ENCODE measurements at regions not wholly inside any gene's neighbourhood (a gene's known extent, or its start where the extent isn't known, plus 50 kb on each side); places are given as distances from the start of the nearest gene placed in this dataset.

- Mint-ChIP-seq H3K27me3 (ENCODE audit: low read depth) (no peaks in the 10 kb centered on the region), H3K4me3 (no peak overlapping the region), H3K27ac (no peak overlapping the region), H3K36me3 (ENCODE audit: insufficient read depth in 1 of 3, low read depth in 3 of 3) (peaks cover 0 to 25% (median 9%) of the 10 kb centered on the region in 3 experiments; a peak in 5 of 7 replicates), H3K9me3 (peaks cover 4 to 8% of the 10 kb centered on the region in 2 experiments; a peak in 4 of 5 replicates), H3K4me1 (peaks cover 29 to 40% of the 10 kb centered on the region in 2 experiments)
- no peaks in the 10 kb centered on the region for H4K20me1 ChIP-seq (ENCODE audit: control insufficient read depth, insufficient read depth, insufficient read length)
- H3K9me3 ChIP-seq (ENCODE audit: control insufficient read depth, low read depth, low read length): no peaks in the 10 kb centered on the region
- no peak overlapping the region for H3K18ac ChIP-seq (ENCODE audit: insufficient read length, low read depth, low read length)
- H3K4ac ChIP-seq (ENCODE audit: low read depth, low read length): no peak overlapping the region
- peaks cover 2% of the 10 kb centered on the region; the same call in 1 of the 2 replicates for H3K79me2 ChIP-seq (ENCODE audit: insufficient read depth, low read length)
- no CpG with 5 or more reads among the region's 10 CpGs for WGBS (ENCODE audit: extremely low coverage, insufficient read length, low lambda C conversion rate)
- no peak overlapping the region for H4K5ac ChIP-seq (ENCODE audit: insufficient read length, low read depth, low read length)
- TF ChIP-seq CTCF (conservative IDR thresholded peaks at IDR 0.05): no peak
- no peak overlapping the region for H2BK12ac ChIP-seq (ENCODE audit: insufficient read length, low read depth, low read length)
- H4K8ac ChIP-seq (replicated peaks; ENCODE audit: insufficient read length, low read depth, low read length): no peak overlapping the region
- no peak overlapping the region for H3K9ac ChIP-seq (ENCODE audit: extremely low read depth, insufficient read length, low read length)
- no peak overlapping the region for H3K4me2 ChIP-seq (ENCODE audit: insufficient read depth, insufficient read length, low read length)
- no peak overlapping the region for H3K23ac ChIP-seq (ENCODE audit: insufficient read length, low read depth, low read length)
- no peak overlapping the region for H2BK120ac ChIP-seq (ENCODE audit: low read depth, low read length, poor library complexity, severe bottlenecking)
- H2BK20ac ChIP-seq (ENCODE audit: low read depth, low read length, poor library complexity, severe bottlenecking): no peak overlapping the region
- no peak for DNase-seq
- H3K27ac ChIP-seq (ENCODE audit: insufficient read length, low read depth, low read length): no peak overlapping the region
- no peak overlapping the region for H3T11ph ChIP-seq (ENCODE audit: low read length)
- no peaks in the 10 kb centered on the region for H3K79me1 ChIP-seq (ENCODE audit: insufficient read depth, low read depth, low read length, poor library complexity, severe bottlenecking)
- H3K4me1 ChIP-seq (ENCODE audit: insufficient read depth, low read length): peaks cover 2% of the 10 kb centered on the region; the same call in 1 of the 2 replicates
- no peak overlapping the region for H4K91ac ChIP-seq (ENCODE audit: insufficient read length, low read depth, low read length)
- no peak overlapping the region for H3K14ac ChIP-seq (ENCODE audit: insufficient read depth, low read length)
- no peak overlapping the region for H2AFZ ChIP-seq (ENCODE audit: low read length)
- no peak overlapping the region for H2BK15ac ChIP-seq (ENCODE audit: low read depth, low read length)
- no peak overlapping the region for H2BK5ac ChIP-seq (ENCODE audit: insufficient read length, low read length)
- no peaks in the 10 kb centered on the region for H3K23me2 ChIP-seq (ENCODE audit: insufficient read length, low read depth, low read length, poor library complexity, severe bottlenecking)
- H3K56ac ChIP-seq (ENCODE audit: insufficient read length, low read depth, low read length): no peak overlapping the region
- H2AK5ac ChIP-seq (ENCODE audit: insufficient read length, low read length): no peak overlapping the region
- no peaks in the 10 kb centered on the region for H3K27me3 ChIP-seq (ENCODE audit: insufficient read depth, low read length)
These were observed 399.8 kb upstream of the PIK3R1 start for GRCh38 chr5:67815455-67816391.
